ENCODE measurements at regions not wholly inside any gene's neighbourhood (a gene's known extent, or its start where the extent isn't known, plus 50 kb on each side); places are given as distances from the start of the nearest gene placed in this dataset.

DNA sequence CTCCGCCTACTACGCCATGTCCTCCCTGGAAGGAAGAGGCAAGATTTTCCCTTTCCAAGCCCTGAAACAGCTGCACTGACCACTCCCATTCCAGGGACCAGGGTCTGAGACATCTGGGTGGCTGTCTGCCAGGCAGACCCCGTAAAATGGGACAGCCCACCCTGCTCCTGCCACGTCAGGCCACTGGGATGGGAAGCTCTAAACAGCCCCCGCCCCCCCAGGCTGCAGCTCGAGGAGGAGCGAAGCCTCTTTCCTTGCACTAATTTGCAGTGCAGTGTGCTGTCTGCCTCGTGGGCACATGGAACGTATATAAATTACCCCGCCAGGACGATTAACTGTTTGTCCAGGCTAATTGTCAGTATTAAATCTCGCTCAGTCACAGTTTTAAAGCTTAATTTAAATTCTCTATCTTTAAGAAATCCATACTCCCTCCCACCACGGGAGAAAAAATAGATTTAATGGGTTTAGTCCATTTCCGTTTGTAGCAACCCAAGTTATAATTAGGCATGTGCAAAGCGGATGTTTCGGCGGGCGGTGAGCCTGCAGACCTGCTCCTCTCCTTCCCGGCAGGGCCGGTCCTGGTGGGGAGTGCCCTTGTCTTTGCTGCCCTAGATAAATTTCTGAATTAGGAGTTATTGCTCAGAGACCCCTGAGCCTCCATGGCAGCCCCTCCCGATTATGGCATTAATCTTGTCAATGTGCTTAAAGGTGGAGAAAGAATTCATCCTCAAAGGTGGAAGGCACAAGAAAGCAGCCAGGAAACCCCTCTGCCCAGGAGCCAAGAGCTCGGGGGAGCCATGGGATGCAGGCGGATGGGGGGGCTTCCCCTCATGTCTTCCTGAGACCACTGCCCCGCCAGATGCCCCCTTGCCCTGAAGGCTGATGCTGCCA is 268.0 kb upstream of the TNRC6C start:
- no peak for DNase-seq (ENCODE audit: low read depth in 2 of 2)

DNA sequence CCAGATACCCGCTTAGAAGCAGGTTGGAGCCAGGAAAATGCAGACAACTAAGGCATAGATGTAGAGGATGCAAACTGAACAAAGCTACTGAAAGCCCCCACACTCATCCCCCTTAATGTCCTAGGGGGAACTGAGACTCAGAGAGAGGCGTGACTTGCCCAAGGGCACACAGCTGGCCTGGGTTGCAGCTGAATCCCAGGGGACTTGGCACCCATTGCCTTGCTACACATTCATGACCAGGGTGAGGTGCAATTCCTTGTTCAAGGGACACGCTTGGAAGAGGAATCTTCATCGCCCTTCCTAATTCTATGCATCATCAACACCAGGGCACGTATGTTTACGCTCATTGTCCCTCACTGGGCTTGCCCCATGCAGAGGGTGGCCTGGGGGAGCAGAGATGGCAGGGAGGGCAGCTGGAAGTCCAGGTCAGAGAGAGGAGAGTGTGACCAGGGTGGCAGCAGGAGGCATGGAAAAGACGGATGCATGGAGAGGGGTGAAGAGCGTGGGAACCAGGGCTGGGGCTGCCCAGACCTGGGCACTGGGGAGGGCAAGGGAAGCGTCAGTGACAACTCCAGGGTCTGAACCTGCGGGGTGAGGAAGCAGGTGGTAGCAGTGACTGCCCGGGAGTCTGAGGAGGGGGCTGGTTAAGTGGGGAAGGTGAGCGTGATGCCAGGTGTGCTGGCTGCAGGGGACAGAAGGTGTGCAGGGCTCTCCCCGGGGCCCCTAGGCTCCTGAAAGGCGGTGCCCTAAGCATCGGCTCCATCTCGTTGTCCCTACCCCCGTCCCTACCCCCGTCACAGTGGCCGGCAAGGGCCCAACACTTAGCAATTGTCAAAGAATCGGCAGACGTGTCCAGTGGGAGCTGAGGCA is 267.1 kb upstream of the TNRC6C start:
- DNase-seq (ENCODE audit: low read depth in 2 of 2): no peak

DNA sequence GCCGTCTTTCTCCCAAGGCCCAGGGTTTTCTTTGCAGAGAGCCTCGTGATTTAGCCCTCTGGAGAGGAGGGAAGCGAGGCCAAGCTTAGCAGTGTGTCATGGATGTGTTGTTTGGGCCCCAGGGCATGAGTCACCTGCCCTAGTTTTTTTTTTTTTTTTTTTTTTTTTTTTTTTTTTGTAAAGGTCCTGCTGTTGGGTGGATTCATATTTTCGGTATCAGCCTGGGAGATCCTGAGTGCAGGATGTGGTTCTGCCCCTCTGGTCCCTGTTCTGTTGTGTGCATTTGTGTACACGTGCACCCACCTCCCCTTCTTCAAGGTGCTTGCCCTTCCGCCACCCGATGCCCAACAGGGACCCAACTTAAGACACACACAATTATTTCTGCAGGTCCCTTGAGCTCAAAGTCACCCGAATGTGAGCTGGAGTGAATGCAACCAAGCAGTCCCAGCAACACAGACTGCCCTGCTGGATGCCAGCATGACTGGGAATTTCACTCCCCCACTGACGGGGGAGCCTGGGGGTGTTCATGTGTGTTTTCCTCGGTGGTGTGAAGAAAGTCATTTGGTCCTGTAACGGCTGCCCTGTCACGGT is 265.8 kb upstream of the TNRC6C start:
- no peak for DNase-seq (ENCODE audit: low read depth in 2 of 2)

DNA sequence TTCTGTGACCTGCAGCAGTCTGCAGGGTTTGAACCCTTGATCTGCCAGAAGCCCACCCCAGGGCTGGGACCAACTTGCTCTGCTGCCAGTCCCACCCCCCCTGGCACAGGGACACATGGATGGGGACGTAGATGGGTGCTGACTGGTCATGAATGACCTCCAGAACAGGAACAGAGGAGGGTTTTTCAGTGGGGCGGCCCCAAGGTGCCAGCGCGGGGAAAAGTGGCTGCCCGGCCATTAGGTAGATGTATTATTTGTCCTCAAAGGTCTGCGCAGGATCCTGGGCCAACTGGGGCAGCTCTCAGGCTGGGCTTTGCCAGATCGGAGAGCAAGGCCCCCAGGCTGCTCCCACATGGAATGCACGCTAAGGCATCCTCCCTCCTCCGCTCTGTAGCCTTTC is 265.2 kb upstream of the TNRC6C start:
- DNase-seq (ENCODE audit: low read depth in 2 of 2): no peak

DNA sequence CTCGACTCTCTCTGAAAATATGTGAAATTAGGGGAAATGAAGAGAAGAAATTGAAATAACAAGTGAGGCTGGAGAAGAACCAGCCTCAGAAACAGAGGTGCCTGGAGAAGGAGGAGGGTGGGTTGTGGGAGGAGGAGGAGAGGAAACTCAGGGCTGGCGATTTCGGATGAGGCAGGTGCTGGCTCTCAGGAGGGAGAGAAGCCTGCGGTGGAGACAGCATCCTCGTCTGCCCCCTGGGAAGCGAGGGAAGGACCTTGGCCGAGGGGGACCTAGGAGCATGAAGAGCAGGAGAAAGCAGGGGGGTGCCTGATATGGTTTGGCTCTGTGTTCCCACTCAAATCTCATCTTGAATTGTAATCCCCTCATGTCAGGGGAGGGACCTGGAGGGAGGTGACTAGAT is 264.7 kb upstream of the TNRC6C start:
- no peak for DNase-seq (ENCODE audit: low read depth in 2 of 2)

DNA sequence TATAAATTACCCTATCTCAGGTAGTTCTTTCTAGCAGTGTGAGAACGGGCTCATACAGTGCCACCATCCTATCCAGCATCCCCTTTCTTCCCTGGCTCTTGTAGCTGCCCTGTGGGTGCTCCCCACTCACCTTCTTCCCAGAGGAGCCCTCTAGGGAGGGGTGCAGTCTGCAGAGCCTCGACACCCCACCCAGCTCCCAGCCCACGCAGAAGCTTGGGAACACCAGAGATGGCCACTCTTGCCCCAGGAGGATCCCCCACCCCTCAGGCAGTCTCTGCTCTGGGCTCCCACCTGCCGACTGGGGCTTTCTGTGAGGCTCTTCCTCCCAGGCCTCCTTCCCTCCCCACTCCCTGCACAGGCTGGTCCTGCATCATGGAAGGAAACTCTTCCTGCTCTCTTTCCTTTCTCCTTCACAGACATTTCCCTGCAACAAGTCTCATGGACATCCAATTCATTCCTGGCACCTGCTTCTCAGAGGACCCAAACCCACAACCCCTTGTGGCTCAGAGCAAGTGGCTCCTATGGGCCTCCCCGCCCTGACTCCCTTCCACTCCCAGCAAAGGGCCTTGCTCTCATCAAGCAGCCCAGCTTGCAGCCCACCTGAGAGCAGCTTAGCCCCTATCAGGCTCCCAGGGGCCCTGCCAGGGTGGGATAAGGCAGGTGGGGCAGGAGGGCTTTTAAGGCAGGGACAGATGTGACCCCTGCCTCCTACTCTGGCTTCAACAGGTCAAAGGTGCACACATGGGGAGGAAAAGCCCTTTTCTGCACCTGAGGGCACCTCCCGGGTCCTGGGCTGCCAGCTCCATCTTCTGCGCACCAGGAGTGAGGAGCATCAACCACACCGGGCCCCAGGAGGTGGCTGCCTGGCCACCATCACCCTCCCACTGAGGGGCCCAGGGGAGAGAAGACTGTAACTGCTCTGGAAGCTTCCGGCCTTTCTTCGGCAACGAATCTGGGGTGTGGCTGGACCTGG is 263.8 kb upstream of the TNRC6C start:
- DNase-seq (ENCODE audit: low read depth in 2 of 2): no peak

DNA sequence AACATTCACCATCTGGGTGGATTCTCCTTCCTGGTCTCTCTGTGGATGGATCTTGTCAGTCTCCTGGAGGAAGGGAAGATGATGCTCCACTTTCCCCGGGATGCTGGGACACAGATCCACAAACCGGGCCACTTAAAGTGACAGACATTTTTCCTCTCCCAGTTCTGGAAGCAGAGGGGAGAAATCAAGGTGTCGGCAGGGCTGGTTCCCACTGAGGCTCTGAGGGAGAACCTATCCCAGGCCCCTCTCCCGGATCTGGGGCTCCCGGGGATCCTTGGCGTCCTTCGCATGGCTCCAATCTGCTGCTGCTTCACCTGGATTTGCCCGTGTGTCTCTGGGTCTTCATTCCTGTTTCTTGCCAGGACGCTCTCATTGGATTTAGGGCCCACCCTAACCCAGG is 263.1 kb upstream of the TNRC6C start:
- DNase-seq (ENCODE audit: low read depth in 2 of 2): no peak

DNA sequence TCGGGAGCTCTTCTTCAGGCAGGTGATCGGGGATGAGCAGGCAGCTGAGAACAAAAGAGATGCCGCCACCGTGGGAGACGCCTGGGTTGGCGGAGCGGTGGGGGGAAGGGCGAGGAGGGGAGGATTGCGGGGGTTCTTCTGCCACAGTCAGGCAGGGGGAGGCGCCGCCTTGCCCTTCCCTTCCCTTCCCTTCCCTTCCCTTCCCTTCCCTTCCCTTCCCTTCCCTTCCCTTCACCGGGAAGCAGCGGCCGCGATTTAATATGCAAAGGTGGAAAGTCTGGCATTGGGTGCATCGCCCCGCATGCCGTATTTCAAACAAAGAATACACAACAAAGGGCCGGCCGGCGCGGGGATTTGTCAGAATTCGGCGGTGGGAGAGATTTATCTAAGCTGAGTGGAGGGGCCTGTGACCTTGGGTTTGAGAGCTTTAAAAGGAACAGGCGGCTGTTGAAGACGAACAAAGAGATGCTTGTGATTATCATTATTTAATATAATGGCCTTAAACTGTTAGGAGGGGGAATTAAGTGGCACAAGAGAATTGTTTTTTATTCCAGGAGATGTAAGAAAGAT is 262.3 kb upstream of the TNRC6C start:
- no peak for DNase-seq (ENCODE audit: low read depth in 2 of 2)

DNA sequence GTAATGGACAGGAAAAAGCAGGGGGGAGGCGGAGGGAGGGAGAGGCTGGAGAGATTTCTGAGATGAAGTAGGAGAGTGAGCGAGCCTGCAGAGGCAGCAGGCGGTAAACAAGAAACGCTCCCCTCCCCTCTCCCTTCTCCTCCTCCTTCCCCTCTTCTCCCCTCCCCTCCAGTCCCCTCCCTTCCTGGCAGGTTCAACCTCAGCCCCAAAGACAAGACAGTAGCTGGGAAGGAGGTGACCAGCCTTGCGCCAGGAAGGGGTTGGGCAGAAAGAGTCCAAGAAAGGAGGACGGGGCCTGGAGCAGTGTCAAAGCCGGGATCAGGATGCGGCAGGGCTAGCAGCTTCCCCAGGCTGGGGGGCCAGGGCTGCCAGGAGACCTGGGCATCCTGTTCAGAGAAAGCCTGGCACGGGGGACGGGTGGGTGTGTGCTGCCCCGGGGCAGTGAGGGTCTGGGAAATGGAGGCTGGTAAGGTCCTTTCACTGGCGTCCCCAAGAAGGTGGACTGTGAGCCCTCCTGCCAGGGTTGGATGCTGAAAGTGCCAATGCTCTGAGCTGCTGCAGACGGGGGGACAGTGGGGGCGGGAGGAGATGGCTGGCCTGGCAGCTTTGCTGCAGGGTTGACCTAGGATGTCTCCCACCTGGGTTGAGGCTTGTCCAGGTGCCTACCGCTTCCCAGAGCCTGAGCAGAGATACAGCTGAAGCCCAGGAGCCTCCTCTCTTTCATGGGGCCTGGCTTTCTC is 261.6 kb upstream of the TNRC6C start:
- DNase-seq (ENCODE audit: low read depth in 2 of 2): no peak

DNA sequence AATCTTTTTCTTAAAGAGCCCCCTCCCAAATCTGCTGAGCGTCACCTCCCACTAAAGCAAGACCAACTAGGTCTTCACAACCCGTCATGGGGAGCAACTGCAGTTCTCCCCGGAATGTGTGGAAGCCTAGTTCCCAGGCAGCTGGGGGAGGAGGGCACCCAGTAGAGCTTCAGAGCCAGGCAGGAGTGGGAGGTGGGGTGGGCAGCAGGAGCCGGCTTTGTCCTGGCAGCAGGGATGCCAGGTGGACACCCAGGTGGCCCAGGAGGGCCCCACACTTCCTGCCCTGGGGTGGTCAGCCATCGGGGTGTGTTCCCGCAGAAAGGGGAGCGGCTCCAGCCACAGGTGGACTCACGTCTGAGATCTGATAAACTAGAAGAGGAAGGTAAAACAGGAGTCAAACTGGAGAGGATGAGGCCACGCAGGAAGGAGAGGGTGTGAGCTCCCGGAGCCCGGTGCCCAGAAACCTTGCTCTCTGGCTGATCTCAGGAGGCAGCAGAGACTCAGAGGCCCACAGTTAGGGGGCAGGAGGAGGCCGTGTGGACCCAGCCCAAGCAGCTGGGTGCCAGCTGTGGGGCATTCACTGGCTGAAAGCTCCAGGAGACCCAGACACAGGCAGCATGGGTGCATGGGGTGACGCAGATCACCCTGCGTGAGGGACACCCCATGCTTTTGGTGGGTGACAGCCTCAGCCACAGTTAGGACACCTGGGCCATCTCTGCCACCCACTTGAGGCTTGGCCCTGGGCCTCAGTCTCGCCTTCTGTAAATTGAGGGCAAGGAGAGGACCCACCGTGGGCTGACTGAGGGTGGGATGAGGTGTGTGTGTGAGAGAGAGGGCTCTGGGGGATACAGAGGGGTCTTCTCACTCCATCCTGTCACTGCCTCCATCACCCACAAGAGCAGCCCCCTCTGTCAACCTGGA is 260.8 kb upstream of the TNRC6C start:
- no peak for DNase-seq (ENCODE audit: low read depth in 2 of 2)

DNA sequence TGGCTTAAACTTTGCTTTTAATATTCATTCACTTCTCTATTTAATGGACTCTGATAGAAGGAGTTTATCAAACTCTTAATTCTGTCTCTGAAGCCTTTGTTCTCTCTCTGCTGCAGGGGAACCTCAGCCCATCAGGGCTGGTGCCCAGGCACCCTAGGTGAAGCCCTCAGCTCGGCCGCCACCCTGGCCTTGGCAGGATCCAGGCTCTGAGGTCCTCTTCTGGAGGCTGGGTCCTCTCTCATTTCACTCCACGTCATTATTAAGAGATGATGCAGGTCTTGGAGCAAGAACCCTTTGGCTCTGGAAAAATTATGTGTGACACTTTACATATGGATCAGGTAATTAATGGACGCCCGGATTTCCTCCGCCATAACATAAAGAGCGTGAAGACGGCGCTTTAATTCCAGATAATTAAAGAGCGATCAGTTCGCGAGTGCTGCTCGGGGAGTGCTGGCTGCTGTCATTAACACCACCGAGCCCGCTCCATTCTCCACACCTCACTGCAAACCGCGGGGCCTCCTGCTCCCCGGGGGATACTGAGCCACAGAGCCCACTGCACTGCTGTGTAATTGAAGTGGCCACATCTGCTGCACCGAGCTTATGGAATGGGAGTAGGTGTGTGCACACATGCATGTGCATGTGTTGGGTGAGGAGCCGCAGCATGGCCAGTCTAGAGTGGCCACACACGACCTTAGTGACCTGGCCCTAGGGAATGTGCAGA is 259.4 kb upstream of the TNRC6C start:
- DNase-seq (ENCODE audit: low read depth in 2 of 2): no peak

DNA sequence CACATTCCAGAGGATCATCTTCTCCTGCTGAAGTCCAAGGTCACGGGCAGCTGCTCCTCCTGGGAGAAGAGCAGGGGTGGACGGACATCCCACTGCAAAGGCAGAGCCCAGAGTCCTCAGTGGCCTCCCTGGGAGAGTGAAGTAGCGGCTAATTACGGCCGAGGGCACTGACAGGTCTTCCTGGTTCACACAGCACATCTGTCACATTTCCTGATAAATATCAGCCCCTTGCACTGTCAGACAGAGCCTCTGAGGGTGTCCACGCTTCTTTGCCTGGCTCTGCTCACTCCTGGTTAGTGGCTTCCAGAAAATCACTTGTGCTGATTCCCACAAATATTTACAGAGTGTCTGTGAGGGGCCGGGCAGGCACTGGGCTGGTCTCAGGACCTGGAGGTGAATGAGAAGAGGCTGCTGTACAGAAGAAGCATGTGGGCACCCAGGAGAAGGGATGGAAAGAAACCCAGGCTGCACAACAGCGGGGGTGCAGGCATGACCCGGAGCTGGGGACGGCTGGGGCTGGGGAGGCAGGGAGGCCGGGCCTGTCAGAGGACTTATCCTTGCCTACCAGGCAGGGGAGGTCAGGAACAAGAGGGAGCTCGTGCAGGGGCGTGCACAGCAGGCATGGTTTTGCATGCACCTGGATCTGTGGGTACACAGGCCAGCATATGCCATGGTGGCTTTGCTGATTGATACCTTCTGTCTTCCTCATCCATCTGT is 258.2 kb upstream of the TNRC6C start:
- DNase-seq (ENCODE audit: low read depth in 2 of 2): no peak

DNA sequence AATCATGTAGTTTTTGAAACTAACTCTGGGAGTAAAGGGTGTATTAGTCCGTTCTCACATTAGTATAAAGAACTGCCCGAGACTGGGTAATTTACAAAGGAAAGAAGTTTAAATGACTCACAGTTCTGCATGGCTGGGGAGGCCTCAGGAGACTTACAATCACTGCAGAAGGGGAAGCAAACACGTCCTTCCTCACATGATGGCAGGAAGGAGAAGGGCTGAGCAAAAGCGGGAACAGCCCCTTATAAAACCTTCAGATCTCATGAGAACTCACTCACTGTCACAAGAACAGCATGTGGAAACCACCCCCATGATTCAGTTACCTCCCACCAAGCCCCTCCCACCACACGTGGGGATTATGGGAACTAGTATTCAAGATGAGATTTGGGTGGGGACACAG is 256.5 kb upstream of the TNRC6C start:
- no peak for DNase-seq (ENCODE audit: low read depth in 2 of 2)

DNA sequence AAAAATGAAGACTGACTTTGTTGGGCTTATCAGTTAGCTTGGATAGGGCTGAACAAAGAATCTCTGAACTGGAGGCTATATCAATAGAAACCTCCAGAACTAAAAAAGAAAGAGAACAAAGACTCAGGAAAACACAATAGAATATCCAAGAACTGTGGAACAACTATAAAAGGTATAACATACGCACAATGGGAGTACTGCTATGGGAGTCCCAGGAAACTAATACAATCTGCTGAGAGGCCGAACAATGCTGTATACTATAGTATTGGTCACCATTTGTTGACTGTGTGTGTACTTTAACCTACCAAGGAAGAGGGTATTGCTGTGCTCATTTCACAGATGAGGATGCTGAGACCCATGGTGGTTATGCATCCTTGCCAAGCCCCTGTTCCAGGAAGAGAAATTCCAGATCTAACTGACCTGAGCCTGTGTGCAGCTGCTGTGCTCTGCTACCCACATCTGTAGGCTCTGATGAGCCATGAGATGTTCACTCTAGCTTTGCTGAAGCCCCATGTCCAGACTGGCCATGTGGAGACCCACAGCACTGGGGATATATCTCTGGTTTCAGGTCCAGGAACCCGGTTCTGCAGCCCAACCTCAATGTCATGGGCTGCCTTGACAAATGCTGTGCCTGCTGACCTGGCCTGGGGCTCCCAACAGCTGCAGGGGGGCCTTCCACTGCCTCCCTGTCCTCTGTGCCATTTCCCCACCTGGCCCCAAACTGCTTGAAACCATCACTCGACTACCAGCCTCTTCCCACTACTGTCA is 254.3 kb upstream of the TNRC6C start:
- no peak for DNase-seq (ENCODE audit: low read depth in 2 of 2)

DNA sequence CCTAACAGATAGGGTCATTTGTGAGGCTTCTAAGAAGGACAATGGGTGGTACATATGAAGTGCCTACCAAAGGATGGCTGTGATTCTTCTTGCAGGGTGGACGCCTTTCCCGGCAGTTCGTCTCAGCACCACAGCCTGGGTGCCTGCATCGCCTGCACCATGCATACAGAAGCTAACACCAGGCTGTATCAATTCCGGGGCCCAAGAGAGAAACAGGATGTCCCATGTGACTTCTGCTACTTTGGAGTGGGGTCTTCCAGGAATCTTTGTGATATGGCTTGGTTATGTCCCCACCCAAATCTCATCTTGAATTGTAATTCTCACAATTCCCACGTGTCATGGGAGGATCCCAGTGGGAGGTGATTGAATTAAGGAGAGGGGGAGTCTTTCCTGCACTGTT is 251.6 kb upstream of the TNRC6C start:
- no peak for DNase-seq (ENCODE audit: low read depth in 2 of 2)

DNA sequence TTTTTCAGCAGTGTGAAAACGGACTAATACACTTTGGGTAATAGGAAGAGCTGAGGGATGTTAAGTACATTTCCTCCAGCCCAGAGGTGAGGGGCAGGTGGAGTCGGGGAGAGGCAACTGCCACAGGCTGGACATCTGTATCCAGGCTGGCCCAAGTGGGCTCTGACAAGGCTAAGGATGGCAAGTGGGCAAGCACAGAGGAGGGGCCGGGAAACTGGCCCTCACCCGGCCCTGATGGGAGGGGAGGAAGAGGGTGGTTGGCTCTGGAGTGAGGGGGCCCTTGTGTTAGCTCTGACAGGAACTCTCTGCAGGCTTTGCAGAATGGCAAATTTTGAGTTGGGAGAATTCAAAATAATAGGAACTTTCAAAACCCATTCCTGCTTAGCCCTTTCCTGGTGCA is 251.0 kb upstream of the TNRC6C start:
- no peak for DNase-seq (ENCODE audit: low read depth in 2 of 2)

DNA sequence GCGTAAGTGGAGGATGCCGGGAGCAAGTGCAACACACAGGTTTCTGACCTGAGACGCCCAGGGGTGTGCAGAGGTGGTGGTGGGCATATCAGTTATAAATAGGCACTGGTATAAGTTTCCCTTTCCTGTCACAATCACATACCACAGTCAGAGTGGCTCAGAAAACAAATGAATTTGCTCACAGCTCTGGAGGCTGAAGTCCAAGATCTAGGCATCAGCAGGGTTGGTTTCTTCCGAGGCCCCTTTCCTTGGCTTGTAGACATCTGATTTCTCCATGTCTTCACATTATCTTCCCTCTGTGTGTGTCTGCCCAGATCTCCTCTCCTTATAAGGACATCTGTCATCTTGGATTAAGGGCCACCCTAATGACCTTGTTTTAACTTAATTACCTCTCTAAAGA is 250.5 kb upstream of the TNRC6C start:
- DNase-seq (ENCODE audit: low read depth in 2 of 2): no peak
